CD4-positive, alpha-beta T cell treated with Interleukin-6 at 100 ng/mL for 8 hours (primary cell): ENCODE measurements at regions not wholly inside any gene's neighbourhood (a gene's known extent, or its start where the extent isn't known, plus 50 kb on each side); places are given as distances from the start of the nearest gene placed in this dataset.
"Not testable (repeated sequence)": the region's sequence is repeated elsewhere in the genome, so short reads cannot be mapped to it uniquely, and the experiment has no call there.

Experiments
- DNase-seq: peaks from one replicate; pipeline ENCODE4 v3.0.0-alpha.2; 2020; ENCODE audit warnings: mixed read lengths, low spot score

GRCh38 chr16:29108625-29109169 lies 123.8 kb downstream of the LAT start:
- DNase-seq, result not testable (repeated sequence)

- no peak for DNase-seq
These were observed 122.4 kb downstream of the LAT start for GRCh38 chr16:29107299-29107698.

- not testable (repeated sequence) for DNase-seq
These were observed 121.5 kb downstream of the LAT start for GRCh38 chr16:29106259-29106908.

GRCh38 chr16:29104600-29104999 lies 119.7 kb downstream of the LAT start:
- DNase-seq, result not testable (repeated sequence)

- not testable (repeated sequence) for DNase-seq
These were observed 113.1 kb downstream of the LAT start for GRCh38 chr16:29097965-29098364.

- not testable (repeated sequence) for DNase-seq
These were observed 110.1 kb downstream of the LAT start for GRCh38 chr16:29094729-29095624.

GRCh38 chr16:29094325-29094724 lies 109.5 kb downstream of the LAT start:
- not testable (repeated sequence) for DNase-seq

- not testable (repeated sequence) for DNase-seq
These were observed 104.8 kb downstream of the LAT start for GRCh38 chr16:29089679-29090078.

GRCh38 chr16:29087673-29088072 lies 102.8 kb downstream of the LAT start:
- DNase-seq, result not testable (repeated sequence)

GRCh38 chr16:29081829-29082639 lies 97.2 kb downstream of the LAT start:
- DNase-seq, result not testable (repeated sequence)

GRCh38 chr16:29074554-29075402 lies 89.9 kb downstream of the LAT start:
- peak; percentile 25 for DNase-seq

GRCh38 chr16:29062235-29062634 lies 77.4 kb downstream of the LAT start:
- DNase-seq, result not testable (repeated sequence)

- DNase-seq, result not testable (repeated sequence)
These were observed 76.6 kb downstream of the LAT start for GRCh38 chr16:29061467-29061921.

GRCh38 chr16:29060022-29060810 lies 75.4 kb downstream of the LAT start:
- DNase-seq, result not testable (repeated sequence)

GRCh38 chr16:29059575-29059974 lies 74.7 kb downstream of the LAT start:
- DNase-seq, result not testable (repeated sequence)
